SU-DHL-6 (cell line): ENCODE measurements at regions not wholly inside any gene's neighbourhood (a gene's known extent, or its start where the extent isn't known, plus 50 kb on each side); places are given as distances from the start of the nearest gene placed in this dataset.
"Not testable (repeated sequence)": the region's sequence is repeated elsewhere in the genome, so short reads cannot be mapped to it uniquely, and the experiment has no call there.

Experiments used
- H2AFZ ChIP-seq: fragments of 200-600 bp; sonication (generic); 2 replicates; pipeline ENCODE4 v1.6.1; 2014; ENCODE audit warnings: low read depth, mild to moderate bottlenecking, moderate library complexity, mixed read lengths, antibody characterized with exemption, low read length; ENCODE audit not compliant: severe bottlenecking
- H3F3A ChIP-seq: fragments of 200-600 bp; shearing (Covaris generic); 2 replicates; pipeline ENCODE4 v1.6.0; 2016; ENCODE audit warnings: antibody characterized with exemption, mild to moderate bottlenecking; ENCODE audit not compliant: insufficient read depth
- H3K27ac ChIP-seq: fragments of 200-600 bp; sonication (generic); 2 replicates; pipeline ENCODE4 v1.5.1; 2016; ENCODE audit warnings: low read depth, mild to moderate bottlenecking, low read length, moderate library complexity, mixed read lengths
- H3K27me3 ChIP-seq: fragments of 200-600 bp; sonication (generic), shearing (Covaris generic); 2 replicates; pipeline ENCODE4 v1.6.0; 2014; ENCODE audit warnings: mild to moderate bottlenecking, low read length
- H3K36me3 ChIP-seq: fragments of 200-600 bp; sonication (generic); 2 replicates; pipeline ENCODE4 v1.6.1; 2014; ENCODE audit warnings: mild to moderate bottlenecking, low read length, mixed read lengths
- H3K4me2 ChIP-seq: fragments of 300-600, 200-600 bp; shearing (Covaris generic), sonication (generic); 2 replicates; pipeline ENCODE4 v1.6.0; 2014; ENCODE audit warnings: low read length, low read depth, mild to moderate bottlenecking; ENCODE audit not compliant: poor library complexity, severe bottlenecking
- H3K4me3 ChIP-seq: fragments of 200-600 bp; sonication (generic); 2 replicates; pipeline ENCODE4 v1.5.1; 2014; ENCODE audit warnings: antibody characterized with exemption, low read length, mild to moderate bottlenecking, mixed read lengths; ENCODE audit not compliant: insufficient read depth, poor library complexity, severe bottlenecking
- H3K79me2 ChIP-seq: fragments of 200-600 bp; sonication (generic); 2 replicates; pipeline ENCODE4 v1.6.1; 2014; ENCODE audit warnings: mild to moderate bottlenecking, low read length, moderate library complexity; ENCODE audit not compliant: insufficient read depth
- H3K9ac ChIP-seq: fragments of 200-600 bp; sonication (generic); 2 replicates; pipeline ENCODE4 v1.7.0; 2014; ENCODE audit warnings: mild to moderate bottlenecking, low read length
- H3K9me2 ChIP-seq: fragments of 200-600 bp; sonication (generic); replicated peaks from 2 replicates; pipeline ENCODE4 v1.6.1; 2014; ENCODE audit warnings: low read length; ENCODE audit not compliant: insufficient read depth
- H3K9me3 ChIP-seq: fragments of 200-600 bp; sonication (generic); 2 replicates; pipeline ENCODE4 v1.6.1; 2014; ENCODE audit warnings: low read length, mixed read lengths; ENCODE audit not compliant: insufficient read depth
- H4K20me1 ChIP-seq: fragments of 200-600 bp; sonication (generic); 2 replicates; pipeline ENCODE4 v1.6.1; 2014; ENCODE audit warnings: low read depth, mild to moderate bottlenecking, antibody characterized with exemption, low read length, moderate library complexity, mixed read lengths
- EZH2phosphoT487 ChIP-seq: fragments of 200-600 bp; sonication (generic), shearing (Covaris generic); conservative IDR thresholded peaks from 2 replicates; pipeline ENCODE4 v1.6.1; 2018; ENCODE audit warnings: mild to moderate bottlenecking, antibody characterized with exemption, low read length, moderate library complexity, mixed read lengths
- TF ChIP-seq, protein P1 (sequence below): fragments of 200-600 bp; sonication (generic); IDR thresholded peaks from one replicate; pipeline ENCODE4 v1.5.1; 2017; ENCODE audit warnings: antibody characterized with exemption, mild to moderate bottlenecking, low read length, moderate library complexity; ENCODE audit not compliant: insufficient read depth, poor library complexity, severe bottlenecking

GRCh38 chr6:113065611-113066010 lies 718.5 kb downstream of the RFPL4B start:
- Histone ChIP-seq H3K36me3 (no peaks in the 10 kb centered on the region), H3K4me2 (no peak overlapping the region), H3F3A (no peaks in the 10 kb centered on the region), H3K9me3 (no peaks in the 10 kb centered on the region), H3K27me3 (no peaks in the 10 kb centered on the region), H3K79me2 (no peaks in the 10 kb centered on the region), H3K9ac (no peak overlapping the region), H4K20me1 (no peaks in the 10 kb centered on the region), H2AFZ (no peak overlapping the region), H3K4me3 (no peak overlapping the region), H3K27ac (no peak overlapping the region), H3K9me2 (no peaks in the 10 kb centered on the region)
- TF ChIP-seq, protein P1, sequence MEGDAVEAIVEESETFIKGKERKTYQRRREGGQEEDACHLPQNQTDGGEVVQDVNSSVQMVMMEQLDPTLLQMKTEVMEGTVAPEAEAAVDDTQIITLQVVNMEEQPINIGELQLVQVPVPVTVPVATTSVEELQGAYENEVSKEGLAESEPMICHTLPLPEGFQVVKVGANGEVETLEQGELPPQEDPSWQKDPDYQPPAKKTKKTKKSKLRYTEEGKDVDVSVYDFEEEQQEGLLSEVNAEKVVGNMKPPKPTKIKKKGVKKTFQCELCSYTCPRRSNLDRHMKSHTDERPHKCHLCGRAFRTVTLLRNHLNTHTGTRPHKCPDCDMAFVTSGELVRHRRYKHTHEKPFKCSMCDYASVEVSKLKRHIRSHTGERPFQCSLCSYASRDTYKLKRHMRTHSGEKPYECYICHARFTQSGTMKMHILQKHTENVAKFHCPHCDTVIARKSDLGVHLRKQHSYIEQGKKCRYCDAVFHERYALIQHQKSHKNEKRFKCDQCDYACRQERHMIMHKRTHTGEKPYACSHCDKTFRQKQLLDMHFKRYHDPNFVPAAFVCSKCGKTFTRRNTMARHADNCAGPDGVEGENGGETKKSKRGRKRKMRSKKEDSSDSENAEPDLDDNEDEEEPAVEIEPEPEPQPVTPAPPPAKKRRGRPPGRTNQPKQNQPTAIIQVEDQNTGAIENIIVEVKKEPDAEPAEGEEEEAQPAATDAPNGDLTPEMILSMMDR = no peak
- no peak for TF ChIP-seq EZH2phosphoT487

DNA sequence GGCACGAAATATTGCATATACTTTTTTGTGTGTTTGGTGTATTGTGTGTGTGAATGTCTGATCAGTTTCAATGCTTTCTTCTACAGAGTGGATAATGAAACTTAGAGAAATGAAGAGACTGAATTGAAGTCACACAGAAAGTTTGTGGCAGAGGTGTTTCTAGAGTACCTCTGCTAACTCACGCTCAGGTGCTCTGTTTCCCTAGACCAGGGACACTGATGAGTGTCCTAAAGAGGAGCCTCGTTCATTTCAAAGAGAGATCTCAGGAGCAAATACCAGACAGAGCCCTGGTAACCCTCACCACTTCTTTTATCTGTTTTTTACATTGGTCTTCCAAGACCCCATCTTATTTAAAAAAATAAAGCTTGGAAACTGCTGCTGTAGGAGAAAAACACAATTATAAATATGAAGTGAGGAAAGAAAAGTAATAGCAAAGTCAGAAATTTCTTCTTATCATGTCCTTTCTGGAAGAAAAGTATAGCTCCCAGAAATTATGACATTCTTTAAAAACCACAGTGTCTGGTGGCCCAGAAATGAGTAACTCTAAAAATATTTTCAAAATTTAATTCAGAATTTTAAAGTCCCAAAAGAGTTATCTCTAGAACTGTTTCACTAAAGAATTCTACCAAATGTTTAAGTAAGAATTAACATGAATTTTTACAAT lies 720.6 kb downstream of the RFPL4B start:
- H3F3A ChIP-seq = no peaks in the 10 kb centered on the region
- H3K27me3 ChIP-seq = no peaks in the 10 kb centered on the region
- no peak for TF ChIP-seq EZH2phosphoT487
- TF ChIP-seq, protein P1 = no peak
- H3K79me2 ChIP-seq = no peaks in the 10 kb centered on the region
- H2AFZ ChIP-seq = no peak overlapping the region
- no peak overlapping the region for H3K4me3 ChIP-seq
- H3K4me2 ChIP-seq = no peak overlapping the region
- no peaks in the 10 kb centered on the region for H3K36me3 ChIP-seq
- no peaks in the 10 kb centered on the region for H3K9me3 ChIP-seq
- H3K9me2 ChIP-seq = no peaks in the 10 kb centered on the region
- H3K9ac ChIP-seq = no peak overlapping the region
- H3K27ac ChIP-seq = no peak overlapping the region
- no peaks in the 10 kb centered on the region for H4K20me1 ChIP-seq

- Histone ChIP-seq H3K79me2 (no peaks in the 10 kb centered on the region), H3K9me3 (no peaks in the 10 kb centered on the region), H4K20me1 (no peaks in the 10 kb centered on the region), H2AFZ (no peak overlapping the region), H3K27ac (no peak overlapping the region), H3K4me3 (no peak overlapping the region), H3K4me2 (no peak overlapping the region), H3F3A (no peaks in the 10 kb centered on the region), H3K36me3 (no peaks in the 10 kb centered on the region), H3K9ac (no peak overlapping the region), H3K27me3 (no peaks in the 10 kb centered on the region), H3K9me2 (no peaks in the 10 kb centered on the region)
- TF ChIP-seq EZH2phosphoT487 = no peak
These were observed 721.4 kb downstream of the RFPL4B start for GRCh38 chr6:113068570-113068969.

- not testable (repeated sequence) for H3K4me2 ChIP-seq, H3K36me3 ChIP-seq, H3K9me3 ChIP-seq, H4K20me1 ChIP-seq, H3K27me3 ChIP-seq, H3K9me2 ChIP-seq, H3F3A ChIP-seq, H3K27ac ChIP-seq, H2AFZ ChIP-seq, H3K9ac ChIP-seq, H3K79me2 ChIP-seq, H3K4me3 ChIP-seq
These were observed 723.6 kb downstream of the RFPL4B start for GRCh38 chr6:113070681-113071080.
